Tibial artery (tissue), 4 donors: ENCODE measurements at regions not wholly inside any gene's neighbourhood (a gene's known extent, or its start where the extent isn't known, plus 50 kb on each side); places are given as distances from the start of the nearest gene placed in this dataset.
"Not testable (repeated sequence)": the region's sequence is repeated elsewhere in the genome, so short reads cannot be mapped to it uniquely, and the experiment has no call there.

Source experiments
- DNase-seq, 2 donors: peaks; one replicate each; pipeline ENCODE4 v3.0.0-alpha.2; 2019
- H3K27ac ChIP-seq, 2 donors: fragments of 200-600 bp; sonication (generic) in 1 of 2; 1 replicate in 1 of 2; 2 replicates in 1 of 2; pipeline ENCODE4 v1.5.1; 2018 to 2019; ENCODE audit warnings: mild to moderate bottlenecking in 1 of 2
- H3K27me3 ChIP-seq, 2 donors: fragments of 200-600 bp; sonication (generic) in 1 of 2; one replicate each; pipeline versions ENCODE4 v1.5.1 to v1.6.0; 2016 to 2019
- H3K36me3 ChIP-seq, 3 donors: fragments of 200-600 bp; sonication (generic) in 2 of 3; one replicate each; pipeline ENCODE4 v1.5.1; 2016 to 2019; ENCODE audit warnings: mild to moderate bottlenecking in 2 of 3
- H3K4me1 ChIP-seq, 4 donors: fragments of 200-600 bp; sonication (generic) in 2 of 4; 1 replicate in 3 of 4; 2 replicates in 1 of 4; pipeline ENCODE4 v1.5.1; 2016 to 2019
- H3K4me3 ChIP-seq, 2 donors: fragments of 200-600 bp; sonication (generic) in 1 of 2; 1 replicate in 1 of 2; 2 replicates in 1 of 2; pipeline ENCODE4 v1.5.1; 2018 to 2019; ENCODE audit warnings: mild to moderate bottlenecking in 2 of 2
- H3K9me3 ChIP-seq, 3 donors: fragments of 200-600 bp; sonication (generic) in 1 of 3; one replicate each; pipeline ENCODE4 v1.5.1; 2016 to 2019
- CTCF ChIP-seq, 2 experiments: fragments of 200-600 bp in 1 of 2; fragments of 450-650 bp in 1 of 2; IDR thresholded peaks; one replicate each; pipeline ENCODE4 v1.5.1; 2017 to 2019; ENCODE audit warnings: antibody characterized with exemption in 2 of 2, mild to moderate bottlenecking in 1 of 2, moderate library complexity in 1 of 2
- intact Hi-C: fragments of 100-400 bp; cut with DNase I; formaldehyde crosslinking; loops from one replicate; pipeline ENCODE4 v1.15.0; 2023; ENCODE audit warnings: low total_unique reads

GRCh38 chr10:76621886-76622620, 1015.6 kb downstream of the KCNMA1 start:
- Histone ChIP-seq H3K36me3 (no peaks in the 10 kb centered on the region), H3K27ac (no peak overlapping the region), H3K9me3 (peaks cover 0 to 9% (median 0%) of the 10 kb centered on the region in 3 donors), H3K4me1 (peaks cover 0 to 9% (median 6%) of the 10 kb centered on the region in 4 donors), H3K4me3 (no peak overlapping the region), H3K27me3 (no peaks in the 10 kb centered on the region)
- intact Hi-C loops, result no loop called here
- no peak for TF ChIP-seq CTCF (IDR thresholded peaks at IDR 0.05)
- no peak for DNase-seq

GRCh38 chr10:76618641-76619040, 1019.0 kb downstream of the KCNMA1 start:
- Histone ChIP-seq H3K27ac (no peak overlapping the region), H3K9me3 (peaks cover 0 to 9% (median 0%) of the 10 kb centered on the region in 3 donors), H3K36me3 (no peaks in the 10 kb centered on the region), H3K4me3 (no peak overlapping the region), H3K4me1 (no peaks in the 10 kb centered on the region), H3K27me3 (no peaks in the 10 kb centered on the region)
- no peak for DNase-seq
- intact Hi-C loops, result no loop called here
- no peak for TF ChIP-seq CTCF (IDR thresholded peaks at IDR 0.05)

GRCh38 chr10:76618171-76618570, 1019.4 kb downstream of the KCNMA1 start:
- no peak overlapping the region for H3K4me3 ChIP-seq
- intact Hi-C loops, result no loop called here
- H3K4me1 ChIP-seq, result no peaks in the 10 kb centered on the region
- H3K9me3 ChIP-seq, result peaks cover 0 to 9% (median 0%) of the 10 kb centered on the region in 3 donors
- no peak for DNase-seq
- TF ChIP-seq CTCF (IDR thresholded peaks at IDR 0.05), result no peak
- no peaks in the 10 kb centered on the region for H3K36me3 ChIP-seq
- no peak overlapping the region for H3K27ac ChIP-seq
- no peaks in the 10 kb centered on the region for H3K27me3 ChIP-seq

GRCh38 chr10:76616666-76617065, 1020.9 kb downstream of the KCNMA1 start:
- H3K4me3 ChIP-seq, H3K27me3 ChIP-seq, H3K4me1 ChIP-seq, H3K36me3 ChIP-seq, H3K9me3 ChIP-seq, DNase-seq, H3K27ac ChIP-seq, intact Hi-C loops: not testable (repeated sequence)

GRCh38 chr10:76615049-76615448, 1022.6 kb downstream of the KCNMA1 start:
- H3K27me3 ChIP-seq, result no peaks in the 10 kb centered on the region
- H3K4me3 ChIP-seq, result no peak overlapping the region
- H3K9me3 ChIP-seq, result peaks cover 0 to 6% (median 0%) of the 10 kb centered on the region in 3 donors
- no peak for TF ChIP-seq CTCF (IDR thresholded peaks at IDR 0.05)
- H3K4me1 ChIP-seq, result no peaks in the 10 kb centered on the region
- no peaks in the 10 kb centered on the region for H3K36me3 ChIP-seq
- H3K27ac ChIP-seq, result no peak overlapping the region
- intact Hi-C loops, result no loop called here
- no peak for DNase-seq
